Neural progenitor cell (in vitro differentiated cells): ENCODE measurements at regions not wholly inside any gene's neighbourhood (a gene's known extent, or its start where the extent isn't known, plus 50 kb on each side); places are given as distances from the start of the nearest gene placed in this dataset.
A peak's percentile ranks its signal among the peaks of the same experiment; 100 is the strongest.

ENCODE experiments used
- DNase-seq: peaks from one replicate; pipeline ENCODE4 v3.0.0-alpha.2; 2016; ENCODE audit warnings: low spot score
- H2AFZ ChIP-seq: fragments of 200-600 bp; sonication (generic); replicated peaks from 2 replicates; pipeline ENCODE4 v1.6.1; 2016; ENCODE audit warnings: antibody characterized with exemption
- H3F3A ChIP-seq: fragments of 200-600 bp; sonication (generic); 2 replicates; pipeline ENCODE4 v1.6.1; 2016; ENCODE audit warnings: antibody characterized with exemption, low read depth
- H3K27ac ChIP-seq: fragments of 200-600 bp; sonication (generic); 2 replicates; pipeline ENCODE4 v1.5.1; 2016; ENCODE audit warnings: mild to moderate bottlenecking
- H3K27me3 ChIP-seq: fragments of 200-600 bp; sonication (generic); 2 replicates; pipeline ENCODE4 v1.6.1; 2016; ENCODE audit warnings: mild to moderate bottlenecking, moderate library complexity
- H3K36me3 ChIP-seq: fragments of 200-600 bp; sonication (generic); 2 replicates; pipeline ENCODE4 v1.5.1; 2016
- H3K4me1 ChIP-seq: fragments of 200-600 bp; sonication (generic); 2 replicates; pipeline ENCODE4 v1.6.1; 2016; ENCODE audit warnings: mixed run types
- H3K4me2 ChIP-seq: fragments of 200-600 bp; sonication (generic); 2 replicates; pipeline ENCODE4 v1.6.1; 2016
- H3K4me3 ChIP-seq: fragments of 200-600 bp; sonication (generic); 2 replicates; pipeline ENCODE4 v1.5.1; 2016
- H3K79me2 ChIP-seq: fragments of 200-600 bp; sonication (generic); 2 replicates; pipeline ENCODE4 v1.6.1; 2016; ENCODE audit warnings: low read depth
- H3K9ac ChIP-seq: fragments of 200-600 bp; sonication (generic); 2 replicates; pipeline ENCODE4 v1.6.1; 2016
- H3K9me3 ChIP-seq: fragments of 200-600 bp; sonication (generic); 2 replicates; pipeline ENCODE4 v1.5.1; 2016; ENCODE audit warnings: low read depth
- H4K20me1 ChIP-seq: fragments of 200-600 bp; sonication (generic); 2 replicates; pipeline ENCODE4 v1.6.1; 2016; ENCODE audit warnings: low read depth
- H3K27ac Mint-ChIP-seq: 3 replicates; pipeline ENCODE4 v1.8.0; 2021; ENCODE audit warnings: mixed read lengths
- H3K27me3 Mint-ChIP-seq: 2 replicates; pipeline ENCODE4 v1.8.0; 2022; ENCODE audit warnings: low read depth, mild to moderate bottlenecking, inconsistent platforms, moderate library complexity, mixed read lengths; ENCODE audit not compliant: insufficient read depth
- H3K36me3 Mint-ChIP-seq: 3 replicates; pipeline ENCODE4 v1.8.0; 2021; ENCODE audit warnings: mixed read lengths
- H3K4me1 Mint-ChIP-seq: 3 replicates; pipeline ENCODE4 v1.8.0; 2021; ENCODE audit warnings: mixed read lengths
- H3K4me3 Mint-ChIP-seq: 3 replicates; pipeline ENCODE4 v1.8.0; 2021; ENCODE audit warnings: mild to moderate bottlenecking, moderate library complexity, mixed read lengths
- H3K9me3 Mint-ChIP-seq: 3 replicates; pipeline ENCODE4 v1.8.0; 2020; ENCODE audit warnings: mixed read lengths
- EZH2 ChIP-seq: fragments of 200-600 bp; sonication (generic); IDR thresholded peaks from 2 replicates; pipeline ENCODE4 v1.6.1; 2017; ENCODE audit warnings: antibody characterized with exemption, mild to moderate bottlenecking, moderate library complexity
- EZH2phosphoT487 ChIP-seq: fragments of 200-600 bp; sonication (generic); IDR thresholded peaks from 2 replicates; pipeline ENCODE4 v1.6.1; 2017; ENCODE audit warnings: antibody characterized with exemption
- TF ChIP-seq, protein P1 (sequence below): fragments of 200-600 bp; sonication (generic); IDR thresholded peaks from 2 replicates; pipeline ENCODE4 v1.5.1; 2017; ENCODE audit warnings: antibody characterized with exemption, mild to moderate bottlenecking

DNA sequence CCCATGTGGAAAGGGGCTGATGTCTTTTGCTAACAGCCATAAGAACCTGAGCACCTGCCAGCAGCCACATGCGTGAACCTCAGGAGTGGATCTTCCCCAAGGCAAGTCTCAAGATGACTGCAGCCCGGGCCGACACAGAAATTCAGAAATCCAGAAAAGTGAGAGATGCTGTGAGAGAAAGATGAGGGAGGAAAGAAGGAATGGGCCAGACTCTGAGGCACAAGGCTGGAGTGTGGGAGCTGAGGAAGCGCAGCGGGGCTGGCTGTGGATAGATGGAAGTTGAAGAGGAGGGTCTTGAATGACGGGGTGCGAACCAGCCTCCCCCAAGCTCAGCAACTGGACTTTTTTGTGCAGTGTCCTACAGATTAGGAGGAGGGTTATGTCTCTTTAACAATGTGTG is 337.8 kb downstream of the GADD45G start:
- Histone ChIP-seq H3K36me3 (no peaks in the 10 kb centered on the region), H3K4me2 (no peak overlapping the region), H3K79me2 (no peaks in the 10 kb centered on the region), H2AFZ (no peak overlapping the region), H4K20me1 (no peaks in the 10 kb centered on the region), H3K4me1 (no peaks in the 10 kb centered on the region), H3F3A (no peaks in the 10 kb centered on the region), H3K9ac (no peak overlapping the region), H3K27ac (no peak overlapping the region), H3K27me3 (no peaks in the 10 kb centered on the region), H3K9me3 (no peaks in the 10 kb centered on the region), H3K4me3 (no peak overlapping the region)
- peaks cover 9% of the 10 kb centered on the region for H3K27me3 Mint-ChIP-seq
- no peaks in the 10 kb centered on the region for H3K4me1 Mint-ChIP-seq
- no peak for DNase-seq
- no peak overlapping the region for H3K27ac Mint-ChIP-seq
- no peak overlapping the region for H3K4me3 Mint-ChIP-seq
- no peaks in the 10 kb centered on the region for H3K36me3 Mint-ChIP-seq
- TF ChIP-seq, protein P1, sequence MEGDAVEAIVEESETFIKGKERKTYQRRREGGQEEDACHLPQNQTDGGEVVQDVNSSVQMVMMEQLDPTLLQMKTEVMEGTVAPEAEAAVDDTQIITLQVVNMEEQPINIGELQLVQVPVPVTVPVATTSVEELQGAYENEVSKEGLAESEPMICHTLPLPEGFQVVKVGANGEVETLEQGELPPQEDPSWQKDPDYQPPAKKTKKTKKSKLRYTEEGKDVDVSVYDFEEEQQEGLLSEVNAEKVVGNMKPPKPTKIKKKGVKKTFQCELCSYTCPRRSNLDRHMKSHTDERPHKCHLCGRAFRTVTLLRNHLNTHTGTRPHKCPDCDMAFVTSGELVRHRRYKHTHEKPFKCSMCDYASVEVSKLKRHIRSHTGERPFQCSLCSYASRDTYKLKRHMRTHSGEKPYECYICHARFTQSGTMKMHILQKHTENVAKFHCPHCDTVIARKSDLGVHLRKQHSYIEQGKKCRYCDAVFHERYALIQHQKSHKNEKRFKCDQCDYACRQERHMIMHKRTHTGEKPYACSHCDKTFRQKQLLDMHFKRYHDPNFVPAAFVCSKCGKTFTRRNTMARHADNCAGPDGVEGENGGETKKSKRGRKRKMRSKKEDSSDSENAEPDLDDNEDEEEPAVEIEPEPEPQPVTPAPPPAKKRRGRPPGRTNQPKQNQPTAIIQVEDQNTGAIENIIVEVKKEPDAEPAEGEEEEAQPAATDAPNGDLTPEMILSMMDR: no peak
- TF ChIP-seq EZH2phosphoT487 (no peak), EZH2 (no peak)
- no peaks in the 10 kb centered on the region for H3K9me3 Mint-ChIP-seq

DNA sequence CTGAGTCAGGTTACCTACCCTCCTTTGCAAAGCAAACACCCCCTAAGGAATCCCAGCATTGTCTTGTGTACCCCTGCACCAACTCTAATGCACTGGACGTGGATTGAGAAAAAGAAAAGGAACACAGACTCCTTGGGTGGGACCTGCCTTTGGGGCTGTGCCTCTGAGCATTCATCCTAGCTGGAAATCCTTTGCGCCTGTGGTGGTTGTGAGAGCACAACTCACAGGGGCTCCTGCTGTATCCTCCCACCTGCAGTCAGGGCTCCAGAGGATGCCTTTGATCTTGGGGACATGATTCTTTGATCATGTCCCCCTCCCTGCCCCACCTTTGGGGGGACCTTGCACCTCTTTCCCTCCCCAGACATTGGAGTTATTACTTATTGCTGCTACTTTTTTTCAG is 338.5 kb downstream of the GADD45G start:
- Mint-ChIP-seq H3K27ac (no peak overlapping the region), H3K4me1 (no peaks in the 10 kb centered on the region), H3K4me3 (no peak overlapping the region), H3K27me3 (peaks cover 9% of the 10 kb centered on the region), H3K9me3 (no peaks in the 10 kb centered on the region), H3K36me3 (no peaks in the 10 kb centered on the region)
- Histone ChIP-seq H3K36me3 (no peaks in the 10 kb centered on the region), H3K79me2 (no peaks in the 10 kb centered on the region), H3K4me2 (no peak overlapping the region), H2AFZ (no peak overlapping the region), H3K27me3 (no peaks in the 10 kb centered on the region), H3K9me3 (no peaks in the 10 kb centered on the region), H3F3A (no peaks in the 10 kb centered on the region), H4K20me1 (no peaks in the 10 kb centered on the region), H3K4me1 (no peaks in the 10 kb centered on the region), H3K27ac (no peak overlapping the region), H3K9ac (no peak overlapping the region), H3K4me3 (no peak overlapping the region)
- TF ChIP-seq, protein P1: no peak
- TF ChIP-seq EZH2phosphoT487 (no peak), EZH2 (no peak)
- DNase-seq: no peak

DNA sequence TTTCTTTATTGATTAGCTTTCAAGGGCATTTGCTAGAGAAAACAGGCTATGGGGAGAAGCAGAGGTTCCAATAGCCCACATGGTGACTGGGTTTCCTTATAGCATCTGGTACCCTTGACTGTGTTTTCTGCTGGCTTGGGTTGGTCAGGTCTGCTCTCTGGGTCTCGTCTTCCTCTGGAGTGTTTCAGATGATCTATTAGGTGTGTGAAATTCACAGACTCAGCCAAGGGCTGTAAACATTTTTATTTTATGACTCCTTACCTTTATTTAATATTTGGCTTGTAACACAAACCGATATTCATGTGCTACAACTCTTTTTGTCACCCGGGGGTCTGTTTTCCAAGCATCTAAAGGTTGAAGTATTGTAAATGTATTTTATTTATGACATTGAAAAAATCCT is 338.9 kb downstream of the GADD45G start:
- Histone ChIP-seq H2AFZ (no peak overlapping the region), H3K4me2 (no peak overlapping the region), H3K4me3 (no peak overlapping the region), H3K79me2 (no peaks in the 10 kb centered on the region), H3K4me1 (no peaks in the 10 kb centered on the region), H3K9ac (no peak overlapping the region), H3K9me3 (no peaks in the 10 kb centered on the region), H4K20me1 (no peaks in the 10 kb centered on the region), H3K27ac (no peak overlapping the region), H3K27me3 (no peaks in the 10 kb centered on the region), H3K36me3 (no peaks in the 10 kb centered on the region), H3F3A (no peaks in the 10 kb centered on the region)
- no peaks in the 10 kb centered on the region for H3K9me3 Mint-ChIP-seq
- H3K36me3 Mint-ChIP-seq: no peaks in the 10 kb centered on the region
- no peaks in the 10 kb centered on the region for H3K4me1 Mint-ChIP-seq
- no peak overlapping the region for H3K4me3 Mint-ChIP-seq
- TF ChIP-seq EZH2 (no peak), EZH2phosphoT487 (no peak)
- TF ChIP-seq, protein P1: no peak
- no peak for DNase-seq
- peaks cover 9% of the 10 kb centered on the region for H3K27me3 Mint-ChIP-seq
- no peak overlapping the region for H3K27ac Mint-ChIP-seq

DNA sequence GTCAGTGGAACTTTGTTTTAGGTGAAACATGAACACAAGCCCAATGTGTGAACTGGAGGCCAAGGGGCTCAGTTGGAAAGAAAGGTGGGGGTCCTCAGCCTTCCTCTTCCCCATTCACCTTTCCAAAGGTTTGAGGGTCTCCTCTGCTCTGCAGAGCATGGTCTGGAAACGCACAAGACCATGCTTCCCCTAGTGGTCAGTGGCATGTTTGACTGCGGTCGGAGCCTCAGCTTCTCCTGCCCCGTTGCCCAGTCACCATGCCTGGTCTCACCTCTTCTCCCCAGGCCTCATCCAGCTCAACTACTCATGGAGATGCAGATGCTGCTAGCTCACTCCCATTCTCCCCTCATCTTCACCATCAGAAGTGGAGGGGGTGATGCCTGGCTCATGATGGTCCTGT is 340.3 kb downstream of the GADD45G start:
- Histone ChIP-seq H3F3A (no peaks in the 10 kb centered on the region), H3K4me1 (no peaks in the 10 kb centered on the region), H3K79me2 (no peaks in the 10 kb centered on the region), H3K9me3 (no peaks in the 10 kb centered on the region), H3K4me3 (no peak overlapping the region), H3K27me3 (no peaks in the 10 kb centered on the region), H3K4me2 (no peak overlapping the region), H3K36me3 (no peaks in the 10 kb centered on the region), H4K20me1 (no peaks in the 10 kb centered on the region), H3K9ac (no peak overlapping the region), H2AFZ (no peak overlapping the region), H3K27ac (no peak overlapping the region)
- Mint-ChIP-seq H3K9me3 (no peaks in the 10 kb centered on the region), H3K36me3 (no peaks in the 10 kb centered on the region), H3K4me3 (no peak overlapping the region), H3K27me3 (peaks cover 9% of the 10 kb centered on the region), H3K27ac (no peak overlapping the region), H3K4me1 (no peaks in the 10 kb centered on the region)
- DNase-seq: peak; percentile 21
- TF ChIP-seq EZH2phosphoT487: no peak
- TF ChIP-seq, protein P1: peak; percentile 37
